Thoracic aorta (tissue), 2 donors: ENCODE measurements at regions not wholly inside any gene's neighbourhood (a gene's known extent, or its start where the extent isn't known, plus 50 kb on each side); places are given as distances from the start of the nearest gene placed in this dataset.

ENCODE experiments used
- ATAC-seq: fragments of 150-250 bp; one replicate; pipeline ENCODE4 v1.8.0; 2017; ENCODE audit warnings: low read depth; ENCODE audit not compliant: insufficient number of reproducible peaks, low FRiP score
- DNase-seq: peaks from one replicate; pipeline ENCODE4 v3.0.0-alpha.2; 2020; ENCODE audit warnings: low spot score
- H3K27ac ChIP-seq, 2 donors: fragments of 200-600 bp; sonication (generic); 1 replicate in 1 of 2; 2 replicates in 1 of 2; pipeline ENCODE4 v1.5.1; 2016; ENCODE audit warnings: mild to moderate bottlenecking in 2 of 2, moderate library complexity in 2 of 2
- H3K27me3 ChIP-seq: fragments of 200-600 bp; sonication (generic); replicated peaks from 2 replicates; pipeline ENCODE4 v1.6.0; 2016; ENCODE audit warnings: mild to moderate bottlenecking; ENCODE audit not compliant: insufficient read depth
- H3K36me3 ChIP-seq: fragments of 200-600 bp; sonication (generic); one replicate; pipeline ENCODE4 v1.5.1; 2016
- H3K4me1 ChIP-seq, 2 donors: fragments of 200-600 bp; sonication (generic); 1 replicate in 1 of 2; 2 replicates in 1 of 2; pipeline versions ENCODE4 v1.5.1 to v1.6.0; 2016; ENCODE audit warnings: low read depth in 2 of 2, mild to moderate bottlenecking in 1 of 2; ENCODE audit not compliant: control insufficient read depth in 1 of 2
- H3K4me3 ChIP-seq: fragments of 200-600 bp; sonication (generic); 2 replicates; pipeline ENCODE4 v1.5.1; 2016; ENCODE audit warnings: mild to moderate bottlenecking
- H3K9me3 ChIP-seq: fragments of 200-600 bp; sonication (generic); 2 replicates; pipeline ENCODE4 v1.5.1; 2016
- TF ChIP-seq, protein P1 (sequence below): fragments of 200-600 bp; sonication (generic); IDR thresholded peaks from one replicate; pipeline ENCODE4 v1.5.1; 2019; ENCODE audit warnings: antibody characterized with exemption

DNA sequence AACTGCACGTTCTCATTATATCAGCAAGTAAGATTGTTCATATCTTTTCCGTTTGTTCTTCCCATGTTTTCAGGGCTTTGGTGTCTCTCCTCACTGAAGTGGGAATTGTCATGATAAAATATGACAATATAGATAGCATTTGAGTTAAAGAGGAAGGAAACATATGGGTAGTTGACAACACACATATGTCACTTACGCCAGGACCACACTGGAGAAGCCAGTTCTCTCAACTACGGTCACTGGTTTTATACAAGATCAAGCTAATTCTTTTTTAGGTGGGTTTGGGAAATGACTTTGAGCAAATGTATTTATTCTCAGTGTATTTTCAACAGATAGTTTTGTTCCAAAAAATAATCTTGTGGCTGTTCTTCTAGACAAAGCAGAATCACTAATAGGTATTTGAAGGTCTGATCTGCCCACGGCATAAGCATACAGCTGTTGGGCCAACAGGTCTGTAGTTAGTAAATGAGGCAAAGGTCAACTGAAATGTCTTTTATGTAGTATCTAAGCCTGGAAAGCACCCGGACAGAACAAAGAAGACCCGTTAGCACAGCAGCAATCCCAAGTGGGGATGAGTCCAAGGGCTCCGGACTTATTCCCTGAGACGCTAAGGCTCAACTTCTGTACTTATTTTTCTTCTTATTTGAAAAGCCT, 433.6 kb upstream of the ZP4 start:
- no peak overlapping the region for H3K4me3 ChIP-seq
- H3K27ac ChIP-seq: no peak overlapping the region
- no peaks in the 10 kb centered on the region for H3K27me3 ChIP-seq
- H3K4me1 ChIP-seq: no peaks in the 10 kb centered on the region
- TF ChIP-seq, protein P1, sequence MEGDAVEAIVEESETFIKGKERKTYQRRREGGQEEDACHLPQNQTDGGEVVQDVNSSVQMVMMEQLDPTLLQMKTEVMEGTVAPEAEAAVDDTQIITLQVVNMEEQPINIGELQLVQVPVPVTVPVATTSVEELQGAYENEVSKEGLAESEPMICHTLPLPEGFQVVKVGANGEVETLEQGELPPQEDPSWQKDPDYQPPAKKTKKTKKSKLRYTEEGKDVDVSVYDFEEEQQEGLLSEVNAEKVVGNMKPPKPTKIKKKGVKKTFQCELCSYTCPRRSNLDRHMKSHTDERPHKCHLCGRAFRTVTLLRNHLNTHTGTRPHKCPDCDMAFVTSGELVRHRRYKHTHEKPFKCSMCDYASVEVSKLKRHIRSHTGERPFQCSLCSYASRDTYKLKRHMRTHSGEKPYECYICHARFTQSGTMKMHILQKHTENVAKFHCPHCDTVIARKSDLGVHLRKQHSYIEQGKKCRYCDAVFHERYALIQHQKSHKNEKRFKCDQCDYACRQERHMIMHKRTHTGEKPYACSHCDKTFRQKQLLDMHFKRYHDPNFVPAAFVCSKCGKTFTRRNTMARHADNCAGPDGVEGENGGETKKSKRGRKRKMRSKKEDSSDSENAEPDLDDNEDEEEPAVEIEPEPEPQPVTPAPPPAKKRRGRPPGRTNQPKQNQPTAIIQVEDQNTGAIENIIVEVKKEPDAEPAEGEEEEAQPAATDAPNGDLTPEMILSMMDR: no peak
- H3K36me3 ChIP-seq: no peaks in the 10 kb centered on the region
- H3K9me3 ChIP-seq: no peaks in the 10 kb centered on the region
- DNase-seq (no peak), ATAC-seq (no peak)

DNA sequence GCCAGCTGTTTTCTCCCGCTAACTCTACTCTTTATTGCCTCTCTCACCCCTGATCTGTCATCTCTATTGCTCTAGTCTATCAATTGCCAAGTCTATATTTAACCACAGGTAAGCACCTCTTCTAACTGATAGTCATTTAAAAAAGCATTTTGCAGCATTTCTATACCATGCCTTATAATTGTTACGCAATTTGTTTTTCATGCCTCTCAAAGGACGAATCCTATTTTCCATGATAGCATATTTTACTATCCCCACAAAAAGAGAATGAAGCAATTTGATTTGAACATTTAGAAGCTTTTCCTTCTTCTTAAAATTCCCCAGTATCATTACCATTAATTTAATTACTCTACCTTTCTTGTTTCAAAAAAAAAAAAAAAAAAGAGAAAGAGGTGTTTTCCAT, 432.8 kb upstream of the ZP4 start:
- Histone ChIP-seq H3K4me3 (no peak overlapping the region), H3K36me3 (no peaks in the 10 kb centered on the region), H3K4me1 (no peaks in the 10 kb centered on the region), H3K27me3 (no peaks in the 10 kb centered on the region), H3K9me3 (no peaks in the 10 kb centered on the region), H3K27ac (no peak overlapping the region)
- DNase-seq: no peak
- TF ChIP-seq, protein P1: no peak
- no peak for ATAC-seq

DNA sequence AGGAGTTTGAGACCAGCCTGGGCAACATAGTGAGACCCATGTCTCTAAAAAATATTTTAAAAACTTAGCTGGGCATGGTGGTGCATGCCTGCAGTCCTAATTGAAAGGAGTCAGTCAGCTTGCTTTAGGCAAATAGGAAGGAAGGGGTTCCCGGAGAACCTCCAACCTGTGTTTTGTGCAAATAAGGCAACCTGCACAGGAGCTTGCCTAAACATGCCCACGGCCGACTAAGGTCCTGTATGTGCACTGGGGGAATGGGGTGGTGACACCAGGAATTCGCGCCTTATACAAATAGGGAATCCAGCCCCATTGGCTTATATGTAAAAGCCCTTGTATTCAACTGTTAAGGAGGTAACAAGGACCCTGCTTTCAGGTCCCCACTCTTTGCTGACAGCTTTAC, 429.2 kb upstream of the ZP4 start:
- Histone ChIP-seq H3K27me3 (no peaks in the 10 kb centered on the region), H3K36me3 (no peaks in the 10 kb centered on the region)
- TF ChIP-seq, protein P1: no peak

DNA sequence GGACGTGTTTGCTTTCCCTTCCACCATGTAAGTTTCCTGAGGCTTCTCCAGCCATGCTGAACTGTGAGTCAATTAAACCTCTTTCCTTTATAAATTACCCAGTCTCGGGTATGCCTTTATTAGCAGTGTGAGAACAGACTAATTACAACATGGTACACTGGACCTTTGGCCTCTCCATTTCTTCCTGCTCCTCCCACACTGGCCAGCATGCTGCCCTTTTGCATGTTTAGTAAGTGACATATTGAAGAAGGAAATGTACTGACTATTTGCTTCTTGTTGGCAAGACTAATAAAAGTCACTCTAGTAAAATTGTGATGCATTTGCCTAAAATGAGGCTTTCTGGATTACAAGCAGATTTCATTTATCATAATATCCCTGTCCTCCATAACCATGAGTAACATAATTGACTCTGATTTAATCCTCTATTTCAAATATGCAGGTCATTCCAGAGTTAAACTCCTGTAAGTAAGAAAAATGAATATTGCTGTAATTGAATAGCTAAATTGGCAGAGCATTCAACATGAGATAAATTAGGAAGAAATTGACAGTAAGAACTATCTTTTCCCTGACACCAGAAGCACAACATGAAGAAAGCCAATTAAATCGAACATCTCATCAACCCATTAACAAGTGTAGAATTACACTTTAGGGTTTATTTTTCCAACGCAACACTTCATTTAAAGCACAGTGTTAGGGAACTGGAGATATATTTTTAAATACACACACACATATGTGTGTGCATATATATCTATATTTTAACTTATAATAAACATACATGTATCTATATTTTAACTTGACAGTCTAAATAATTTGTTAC, 427.8 kb upstream of the ZP4 start:
- Histone ChIP-seq H3K27ac (no peak overlapping the region), H3K36me3 (no peaks in the 10 kb centered on the region), H3K4me1 (no peaks in the 10 kb centered on the region), H3K4me3 (no peak overlapping the region), H3K9me3 (no peaks in the 10 kb centered on the region), H3K27me3 (no peaks in the 10 kb centered on the region)
- ATAC-seq: no peak
- no peak for DNase-seq
- TF ChIP-seq, protein P1: no peak

More for the DNA sequence above, 429.2 kb upstream of the ZP4 start:
- no peak overlapping the region for H3K4me3 ChIP-seq
- ATAC-seq: no peak
- H3K27ac ChIP-seq: no peak overlapping the region
- no peaks in the 10 kb centered on the region for H3K4me1 ChIP-seq
- no peak for DNase-seq
- H3K9me3 ChIP-seq: no peaks in the 10 kb centered on the region

DNA sequence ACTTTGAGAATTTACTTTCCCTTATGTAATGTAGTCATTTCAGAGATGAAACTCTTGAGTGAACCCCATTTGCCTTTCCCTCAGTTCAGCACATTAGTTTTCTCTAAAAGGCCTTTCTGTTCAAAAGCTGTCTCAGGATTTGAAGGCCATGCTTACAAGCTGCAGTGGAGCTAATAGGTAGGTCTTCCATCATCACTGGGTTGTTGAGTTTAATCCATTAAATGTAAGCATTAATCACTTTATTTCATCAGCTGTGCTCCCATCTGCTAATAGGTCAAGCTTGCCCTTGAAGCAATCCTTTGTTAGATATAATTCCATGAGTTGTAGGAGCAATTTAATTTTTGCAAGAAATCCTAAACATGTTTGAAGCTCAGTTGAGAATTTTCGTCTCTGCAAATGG, 422.2 kb upstream of the ZP4 start:
- DNase-seq (no peak), ATAC-seq (no peak)
- no peaks in the 10 kb centered on the region for H3K36me3 ChIP-seq
- no peak overlapping the region for H3K27ac ChIP-seq
- no peaks in the 10 kb centered on the region for H3K4me1 ChIP-seq
- TF ChIP-seq, protein P1: no peak
- no peaks in the 10 kb centered on the region for H3K27me3 ChIP-seq
- no peak overlapping the region for H3K4me3 ChIP-seq
- H3K9me3 ChIP-seq: no peaks in the 10 kb centered on the region
